ENCODE measurements at regions not wholly inside any gene's neighbourhood (a gene's known extent, or its start where the extent isn't known, plus 50 kb on each side); places are given as distances from the start of the nearest gene placed in this dataset.

DNA sequence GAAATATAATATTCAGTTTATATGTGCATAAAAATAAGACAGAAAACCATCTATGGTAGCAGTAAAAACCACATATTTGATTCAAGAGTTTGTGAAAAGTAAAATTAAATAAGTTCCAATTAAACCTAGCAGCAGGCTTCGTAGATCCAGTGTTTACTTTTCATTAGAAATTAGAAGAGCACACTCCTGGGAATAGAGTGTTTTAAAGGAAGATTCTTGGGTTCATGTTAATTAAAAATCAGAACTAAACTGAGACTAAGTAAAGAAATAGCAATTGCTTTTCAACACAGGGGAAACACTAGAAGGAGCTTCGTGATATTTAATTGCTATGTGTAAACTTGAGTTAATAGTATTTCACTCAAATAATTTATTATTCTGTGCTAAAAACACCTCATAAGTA, 1097.8 kb upstream of the CDH18 start:
- no peak for DNase-seq
- Histone ChIP-seq H3K27ac (no peak overlapping the region), H3K4me3 (no peak overlapping the region), H3K9me3 (no peaks in the 10 kb centered on the region), H3K27me3 (no peaks in the 10 kb centered on the region), H3K4me1 (no peaks in the 10 kb centered on the region), H3K36me3 (no peaks in the 10 kb centered on the region)
- TF ChIP-seq CTCF (IDR thresholded peaks at IDR 0.05) (no peak), POLR2AphosphoS5 (IDR thresholded peaks at IDR 0.05) (no peak), POLR2A (IDR thresholded peaks at IDR 0.05) (no peak), EP300 (IDR thresholded peaks at IDR 0.05; ENCODE audit: low read depth) (no peak)
- in situ Hi-C loops (cut with MboI; ENCODE audit: low pct_ligation_motif_present in 1 of 4, low pct_unique_long_range_greater_than_20kb in 1 of 4, low sequenced_read_pairs in 3 of 4) = no loop called here
- WGBS, 2 donors (ENCODE audit: low coverage in 1 of 2) = 47 to 59% methylated on average over 2 of the region's 2 CpGs
- intact Hi-C loops (cut with DNase I; ENCODE audit: low total_unique reads) = no loop called here

DNA sequence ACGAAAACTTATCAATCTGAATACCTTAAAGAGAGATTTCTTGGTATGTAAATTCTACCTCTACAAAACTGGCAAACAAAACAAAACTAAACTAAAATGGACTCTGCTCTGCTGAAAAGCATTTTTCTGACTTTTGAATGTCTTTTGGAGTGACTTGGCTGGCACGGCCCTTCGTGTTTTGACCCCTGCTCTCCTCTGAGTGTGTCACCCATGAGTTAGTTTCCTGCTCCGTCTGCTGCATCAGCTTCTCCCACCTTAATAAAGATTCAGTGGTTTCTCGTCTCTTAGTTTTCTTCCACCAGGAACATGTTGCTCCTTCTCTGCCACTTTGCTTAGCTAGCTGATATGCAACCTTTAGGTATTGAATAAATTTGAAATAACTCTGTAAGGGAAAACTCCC, 1084.0 kb upstream of the CDH18 start:
- intact Hi-C loops (cut with DNase I; ENCODE audit: low total_unique reads) = no loop called here
- H3K4me3 ChIP-seq = no peak overlapping the region
- in situ Hi-C loops (cut with MboI; ENCODE audit: low pct_ligation_motif_present in 1 of 4, low pct_unique_long_range_greater_than_20kb in 1 of 4, low sequenced_read_pairs in 3 of 4) = no loop called here
- H3K36me3 ChIP-seq = no peaks in the 10 kb centered on the region
- no peak overlapping the region for H3K27ac ChIP-seq
- WGBS, 2 donors (ENCODE audit: low coverage in 1 of 2) = 82 to 86% methylated on average over 4 to 5 of the region's 5 CpGs
- H3K4me1 ChIP-seq = no peaks in the 10 kb centered on the region
- no peaks in the 10 kb centered on the region for H3K9me3 ChIP-seq
- DNase-seq = no peak
- no peak for TF ChIP-seq POLR2AphosphoS5 (IDR thresholded peaks at IDR 0.05)
- TF ChIP-seq CTCF (IDR thresholded peaks at IDR 0.05) = no peak
- no peak for TF ChIP-seq EP300 (IDR thresholded peaks at IDR 0.05; ENCODE audit: low read depth)
- no peak for TF ChIP-seq POLR2A (IDR thresholded peaks at IDR 0.05)
- no peaks in the 10 kb centered on the region for H3K27me3 ChIP-seq

- in situ Hi-C loops (cut with MboI; ENCODE audit: low pct_ligation_motif_present in 1 of 4, low pct_unique_long_range_greater_than_20kb in 1 of 4, low sequenced_read_pairs in 3 of 4) = no loop called here
- Histone ChIP-seq H3K4me3 (no peak overlapping the region), H3K36me3 (no peaks in the 10 kb centered on the region), H3K9me3 (no peaks in the 10 kb centered on the region), H3K4me1 (no peaks in the 10 kb centered on the region), H3K27ac (no peak overlapping the region), H3K27me3 (no peaks in the 10 kb centered on the region)
- no peak for DNase-seq
- 83 to 84% methylated on average over 4 of the region's 4 CpGs for WGBS, 2 donors (ENCODE audit: low coverage in 1 of 2)
- TF ChIP-seq POLR2AphosphoS5 (IDR thresholded peaks at IDR 0.05) (no peak), CTCF (IDR thresholded peaks at IDR 0.05) (no peak), EP300 (IDR thresholded peaks at IDR 0.05; ENCODE audit: low read depth) (no peak), POLR2A (IDR thresholded peaks at IDR 0.05) (no peak)
- intact Hi-C loops (cut with DNase I; ENCODE audit: low total_unique reads) = no loop called here
Observed at GRCh38 chr5:21071421-21071820, 1083.4 kb upstream of the CDH18 start.

GRCh38 chr5:21070858-21071257, 1082.9 kb upstream of the CDH18 start:
- H3K4me1 ChIP-seq = no peaks in the 10 kb centered on the region
- no peak overlapping the region for H3K27ac ChIP-seq
- intact Hi-C loops (cut with DNase I; ENCODE audit: low total_unique reads) (no loop called here), in situ Hi-C loops (cut with MboI; ENCODE audit: low pct_ligation_motif_present in 1 of 4, low pct_unique_long_range_greater_than_20kb in 1 of 4, low sequenced_read_pairs in 3 of 4) (no loop called here)
- no peaks in the 10 kb centered on the region for H3K36me3 ChIP-seq
- TF ChIP-seq POLR2AphosphoS5 (IDR thresholded peaks at IDR 0.05) (no peak), POLR2A (IDR thresholded peaks at IDR 0.05) (no peak), CTCF (IDR thresholded peaks at IDR 0.05) (no peak), EP300 (IDR thresholded peaks at IDR 0.05; ENCODE audit: low read depth) (no peak)
- H3K27me3 ChIP-seq = no peaks in the 10 kb centered on the region
- H3K9me3 ChIP-seq = no peaks in the 10 kb centered on the region
- no peak for DNase-seq
- H3K4me3 ChIP-seq = no peak overlapping the region

All from transverse colon (tissue), 4 donors.